Stimulated activated CD4-positive, alpha-beta T cell treated with anti-CD3 and anti-CD28 coated beads, Interleukin-4, amount 100 ng/mL, for 24 hours (primary cell): ENCODE measurements at regions not wholly inside any gene's neighbourhood (a gene's known extent, or its start where the extent isn't known, plus 50 kb on each side); places are given as distances from the start of the nearest gene placed in this dataset.
"Not testable (repeated sequence)": the region's sequence is repeated elsewhere in the genome, so short reads cannot be mapped to it uniquely, and the experiment has no call there.

Experiments
- DNase-seq: peaks from one replicate; pipeline ENCODE4 v3.0.0-alpha.2; 2020

GRCh38 chr10:106038246-106038645, 1126.3 kb downstream of the SORCS1 start:
- DNase-seq: no peak

- no peak for DNase-seq
Observed at GRCh38 chr10:106033065-106033464, 1131.4 kb downstream of the SORCS1 start.

GRCh38 chr10:106032450-106033002, 1132.0 kb downstream of the SORCS1 start:
- DNase-seq: no peak

- DNase-seq: no peak
Observed at GRCh38 chr10:106027240-106027639, 1137.3 kb downstream of the SORCS1 start.

- DNase-seq: no peak
Observed at GRCh38 chr10:106025208-106025811, 1139.2 kb downstream of the SORCS1 start.

- no peak for DNase-seq
Observed at GRCh38 chr10:106023329-106023728, 1141.2 kb downstream of the SORCS1 start.

- not testable (repeated sequence) for DNase-seq
Observed at GRCh38 chr10:106019559-106019958, 1144.9 kb downstream of the SORCS1 start.

- DNase-seq: not testable (repeated sequence)
Observed at GRCh38 chr10:106015369-106016199, 1148.9 kb downstream of the SORCS1 start.

- no peak for DNase-seq
Observed at GRCh38 chr10:106011250-106011649, 1153.3 kb downstream of the SORCS1 start.

- DNase-seq: no peak
Observed at GRCh38 chr10:106000721-106001120, 1163.8 kb downstream of the SORCS1 start.

GRCh38 chr10:105993609-105994008, 1170.9 kb downstream of the SORCS1 start:
- DNase-seq: no peak

- no peak for DNase-seq
Observed at GRCh38 chr10:105992928-105993327, 1171.6 kb downstream of the SORCS1 start.

- no peak for DNase-seq
Observed at GRCh38 chr10:105990529-105990928, 1174.0 kb downstream of the SORCS1 start.

- DNase-seq: no peak
Observed at GRCh38 chr10:105989995-105990394, 1174.5 kb downstream of the SORCS1 start.

- DNase-seq: no peak
Observed at GRCh38 chr10:105988848-105989247, 1175.7 kb downstream of the SORCS1 start.

GRCh38 chr10:105986912-105987635, 1177.4 kb downstream of the SORCS1 start:
- DNase-seq: no peak

GRCh38 chr10:105986486-105986885, 1178.0 kb downstream of the SORCS1 start:
- no peak for DNase-seq

GRCh38 chr10:105982735-105983134, 1181.8 kb downstream of the SORCS1 start:
- DNase-seq: no peak

- no peak for DNase-seq
Observed at GRCh38 chr10:105981679-105982078, 1182.8 kb downstream of the SORCS1 start.

- DNase-seq: no peak
Observed at GRCh38 chr10:105974803-105975456, 1189.6 kb downstream of the SORCS1 start.

GRCh38 chr10:105973902-105974301, 1190.6 kb downstream of the SORCS1 start:
- DNase-seq: no peak

- DNase-seq: no peak
Observed at GRCh38 chr10:105973360-105973759, 1191.1 kb downstream of the SORCS1 start.

- no peak for DNase-seq
Observed at GRCh38 chr10:105971460-105971859, 1193.0 kb downstream of the SORCS1 start.
